Activated B cell treated with CpG ODN at 0.5 μM for 24 hours (primary cell): ENCODE measurements at regions not wholly inside any gene's neighbourhood (a gene's known extent, or its start where the extent isn't known, plus 50 kb on each side); places are given as distances from the start of the nearest gene placed in this dataset.

Source experiments
- ATAC-seq: fragments of 200-7000 bp; cut with Tn5 transposase; one replicate; pipeline ENCODE4 v1.10.0; 2021; ENCODE audit warnings: low read depth, mild to moderate bottlenecking, moderate library complexity
- CTCF ChIA-PET: fragments of 350-600 bp; sonication (Branson Sonifier 250); formaldehyde crosslinking; loops from one replicate; lab custom pipeline; 2021; ENCODE audit warnings: antibody characterized with exemption; lab: Charles Lee
- POLR2A ChIA-PET: fragments of 350-600 bp; sonication (Branson Sonifier 250); formaldehyde crosslinking; loops from one replicate; lab custom pipeline; 2021; ENCODE audit warnings: antibody characterized with exemption; lab: Charles Lee
- DNase-seq: peaks from one replicate; pipeline ENCODE4 v3.0.0; 2022
- H3K27ac Mint-ChIP-seq: one replicate; pipeline ENCODE4 v1.8.0; 2020; ENCODE audit warnings: mixed read lengths
- H3K27me3 Mint-ChIP-seq: one replicate; pipeline ENCODE4 v1.8.0; 2021; ENCODE audit warnings: mixed read lengths
- H3K36me3 Mint-ChIP-seq: one replicate; pipeline ENCODE4 v1.8.0; 2021; ENCODE audit warnings: low read depth, mixed read lengths
- H3K4me1 Mint-ChIP-seq: one replicate; pipeline ENCODE4 v1.8.0; 2021; ENCODE audit warnings: mixed read lengths
- H3K4me3 Mint-ChIP-seq: one replicate; pipeline ENCODE4 v1.8.0; 2020; ENCODE audit warnings: mild to moderate bottlenecking, mixed read lengths
- H3K9me3 Mint-ChIP-seq: one replicate; pipeline ENCODE4 v1.8.0; 2020; ENCODE audit warnings: mixed read lengths
- CTCF ChIP-seq: fragments of 200-600 bp; IDR thresholded peaks from one replicate; pipeline ENCODE4 v1.8.0; 2022; ENCODE audit warnings: antibody characterized with exemption, mild to moderate bottlenecking
- intact Hi-C: fragments of 100-400 bp; cut with micrococcal nuclease; formaldehyde crosslinking; loops from one replicate; pipeline ENCODE4 v1.15.1; 2024

- ChIA-PET CTCF (no interaction called here), POLR2A (no interaction called here)
- H3K4me1 Mint-ChIP-seq: no peaks in the 10 kb centered on the region
- peaks cover 6% of the 10 kb centered on the region for H3K9me3 Mint-ChIP-seq
- ATAC-seq (no peak), DNase-seq (no peak)
- intact Hi-C loops: no loop called here
- no peak overlapping the region for H3K4me3 Mint-ChIP-seq
- no peak for TF ChIP-seq CTCF
- H3K36me3 Mint-ChIP-seq: no peaks in the 10 kb centered on the region
- H3K27me3 Mint-ChIP-seq: peaks cover 6% of the 10 kb centered on the region
- no peak overlapping the region for H3K27ac Mint-ChIP-seq
Observed at GRCh38 chr4:24453951-24454350, 130.4 kb downstream of the DHX15 start.

GRCh38 chr4:24451870-24452269 lies 132.5 kb downstream of the DHX15 start:
- Mint-ChIP-seq H3K36me3 (no peaks in the 10 kb centered on the region), H3K27me3 (peaks cover 18% of the 10 kb centered on the region), H3K4me3 (no peak overlapping the region), H3K27ac (no peak overlapping the region), H3K9me3 (peaks cover 6% of the 10 kb centered on the region), H3K4me1 (no peaks in the 10 kb centered on the region)
- CTCF ChIA-PET: no interaction called here
- DNase-seq (no peak), ATAC-seq (no peak)
- POLR2A ChIA-PET: no interaction called here
- TF ChIP-seq CTCF: no peak
- intact Hi-C loops: no loop called here

- POLR2A ChIA-PET: no interaction called here
- Mint-ChIP-seq H3K36me3 (no peaks in the 10 kb centered on the region), H3K4me3 (no peak overlapping the region), H3K4me1 (no peaks in the 10 kb centered on the region), H3K27me3 (peaks cover 21% of the 10 kb centered on the region), H3K27ac (no peak overlapping the region), H3K9me3 (no peaks in the 10 kb centered on the region)
- no peak for TF ChIP-seq CTCF
- intact Hi-C loops: no loop called here
- CTCF ChIA-PET: no interaction called here
- DNase-seq (no peak), ATAC-seq (no peak)
Observed at GRCh38 chr4:24443200-24443599, 141.2 kb downstream of the DHX15 start.

- no peak for DNase-seq
- TF ChIP-seq CTCF: no peak
- Mint-ChIP-seq H3K27me3 (peaks cover 9% of the 10 kb centered on the region), H3K9me3 (no peaks in the 10 kb centered on the region), H3K4me1 (no peaks in the 10 kb centered on the region), H3K4me3 (no peak overlapping the region), H3K36me3 (no peaks in the 10 kb centered on the region), H3K27ac (no peak overlapping the region)
- CTCF ChIA-PET: no interaction called here
- ATAC-seq: no peak
- intact Hi-C loops: no loop called here
- POLR2A ChIA-PET: no interaction called here
Observed at GRCh38 chr4:24440765-24441164, 143.6 kb downstream of the DHX15 start.

GRCh38 chr4:24434241-24434640 lies 150.1 kb downstream of the DHX15 start:
- POLR2A ChIA-PET: no interaction called here
- no peaks in the 10 kb centered on the region for H3K36me3 Mint-ChIP-seq
- no peaks in the 10 kb centered on the region for H3K4me1 Mint-ChIP-seq
- H3K27ac Mint-ChIP-seq: no peak overlapping the region
- peaks cover 2% of the 10 kb centered on the region for H3K27me3 Mint-ChIP-seq
- H3K9me3 Mint-ChIP-seq: no peaks in the 10 kb centered on the region
- H3K4me3 Mint-ChIP-seq: no peak overlapping the region
- intact Hi-C loops: no loop called here
- DNase-seq: no peak
- CTCF ChIA-PET: interaction anchor here (1.7 kb wide), 1 partner anchor 16 kb away, joined by 5 read pairs; no protein-coding TSS in a partner anchor
- ATAC-seq: no peak
- no peak for TF ChIP-seq CTCF
